ENCODE measurements at regions not wholly inside any gene's neighbourhood (a gene's known extent, or its start where the extent isn't known, plus 50 kb on each side); places are given as distances from the start of the nearest gene placed in this dataset.
"Not testable (repeated sequence)": the region's sequence is repeated elsewhere in the genome, so short reads cannot be mapped to it uniquely, and the experiment has no call there.

DNA sequence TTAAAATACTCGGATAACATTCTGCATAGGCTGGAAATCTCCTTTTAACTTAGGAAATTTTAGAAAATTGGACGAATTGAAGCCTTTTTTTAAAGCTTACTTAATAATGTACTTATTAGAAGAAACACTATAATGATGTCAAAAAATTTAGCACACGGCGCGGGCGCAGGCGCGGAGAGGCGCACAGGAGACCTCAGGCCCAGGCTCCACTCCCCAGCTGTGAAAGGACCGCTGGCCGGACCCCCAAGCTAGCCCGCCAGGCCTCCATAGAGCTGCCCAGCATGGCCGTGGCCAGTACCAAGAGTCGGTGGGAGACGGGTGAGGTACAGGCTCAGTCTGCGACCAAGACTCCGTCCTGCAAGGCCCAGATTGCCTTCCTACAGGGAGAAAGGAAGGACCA, 78.8 kb upstream of the PABPC3 start:
- TF ChIP-seq CTCF, POLR2A (IDR thresholded peaks at IDR 0.05): not testable (repeated sequence)

All from body of pancreas (tissue), 4 donors.